ENCODE measurements at regions not wholly inside any gene's neighbourhood (a gene's known extent, or its start where the extent isn't known, plus 50 kb on each side); places are given as distances from the start of the nearest gene placed in this dataset.

DNA sequence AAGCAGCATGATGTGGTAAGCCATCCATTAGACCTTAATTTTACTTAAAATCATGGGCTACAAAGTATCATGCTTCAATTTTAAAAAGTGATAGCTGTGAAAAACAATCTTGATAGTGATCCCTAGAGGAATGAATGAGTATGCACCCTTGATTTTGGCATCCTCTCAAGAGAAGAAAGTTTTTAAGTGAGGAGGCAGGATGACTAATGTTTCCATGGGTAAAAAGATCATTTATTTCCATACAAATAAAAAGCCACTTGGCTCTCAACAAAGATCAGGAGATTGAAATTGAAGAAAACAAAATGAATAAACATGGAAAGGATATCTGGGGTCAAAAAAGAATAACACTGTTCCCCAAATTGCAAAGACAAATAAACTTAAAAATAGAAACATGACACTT is 305.4 kb downstream of the MEX3B start:
- Histone ChIP-seq H3K9me3 (no peaks in the 10 kb centered on the region), H3K4me1 (no peaks in the 10 kb centered on the region), H3K27ac (no peak overlapping the region), H3K4me3 (no peak overlapping the region), H3K4me2 (no peak overlapping the region)
- CTCF ChIA-PET: no interaction called here
- POLR2A ChIA-PET: no interaction called here
- FAIRE-seq (no peak), DNase-seq (ENCODE audit: low read depth in 1 of 2, low spot score in 1 of 2) (no peak), ATAC-seq (no peak)
- TF ChIP-seq, protein P1, sequence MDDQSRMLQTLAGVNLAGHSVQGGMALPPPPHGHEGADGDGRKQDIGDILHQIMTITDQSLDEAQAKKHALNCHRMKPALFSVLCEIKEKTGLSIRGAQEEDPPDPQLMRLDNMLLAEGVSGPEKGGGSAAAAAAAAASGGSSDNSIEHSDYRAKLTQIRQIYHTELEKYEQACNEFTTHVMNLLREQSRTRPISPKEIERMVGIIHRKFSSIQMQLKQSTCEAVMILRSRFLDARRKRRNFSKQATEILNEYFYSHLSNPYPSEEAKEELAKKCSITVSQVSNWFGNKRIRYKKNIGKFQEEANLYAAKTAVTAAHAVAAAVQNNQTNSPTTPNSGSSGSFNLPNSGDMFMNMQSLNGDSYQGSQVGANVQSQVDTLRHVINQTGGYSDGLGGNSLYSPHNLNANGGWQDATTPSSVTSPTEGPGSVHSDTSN (IDR thresholded peaks at IDR 0.05): no peak
- no peak for TF ChIP-seq JUNB (IDR thresholded peaks at IDR 0.05)
- TF ChIP-seq, protein P2, sequence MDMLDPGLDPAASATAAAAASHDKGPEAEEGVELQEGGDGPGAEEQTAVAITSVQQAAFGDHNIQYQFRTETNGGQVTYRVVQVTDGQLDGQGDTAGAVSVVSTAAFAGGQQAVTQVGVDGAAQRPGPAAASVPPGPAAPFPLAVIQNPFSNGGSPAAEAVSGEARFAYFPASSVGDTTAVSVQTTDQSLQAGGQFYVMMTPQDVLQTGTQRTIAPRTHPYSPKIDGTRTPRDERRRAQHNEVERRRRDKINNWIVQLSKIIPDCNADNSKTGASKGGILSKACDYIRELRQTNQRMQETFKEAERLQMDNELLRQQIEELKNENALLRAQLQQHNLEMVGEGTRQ (IDR thresholded peaks at IDR 0.05): no peak
- no peak for TF ChIP-seq EP300 (IDR thresholded peaks at IDR 0.05)

DNA sequence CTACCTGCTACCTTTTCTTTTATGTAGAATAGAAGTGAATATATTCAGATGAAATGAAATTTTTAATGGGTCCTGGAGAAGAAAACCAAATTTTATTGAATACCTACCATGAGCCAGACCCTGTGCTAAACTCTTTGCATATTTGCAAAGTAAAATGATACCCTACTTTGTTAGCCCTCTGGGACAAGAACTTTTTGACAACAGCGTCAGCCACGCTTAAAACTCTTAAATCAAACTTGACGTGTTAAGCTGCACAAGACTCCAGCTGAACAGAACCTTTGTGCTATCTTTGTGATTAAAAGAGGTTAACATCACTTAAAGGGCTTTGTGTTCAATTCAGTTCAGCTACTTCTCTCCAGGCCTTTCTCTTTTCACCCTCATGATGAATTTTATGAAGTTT is 316.5 kb downstream of the MEX3B start:
- FAIRE-seq (no peak), ATAC-seq (no peak), DNase-seq (ENCODE audit: low read depth in 1 of 2, low spot score in 1 of 2) (no peak)
- Histone ChIP-seq H3K4me3 (no peak overlapping the region), H3K9me3 (peaks cover 4% of the 10 kb centered on the region; the same call in 1 of the 3 replicates), H3K27ac (no peak overlapping the region), H3K4me1 (no peaks in the 10 kb centered on the region), H3K4me2 (no peak overlapping the region)
- ChIA-PET POLR2A (no interaction called here), CTCF (no interaction called here)
- TF ChIP-seq, protein P3, sequence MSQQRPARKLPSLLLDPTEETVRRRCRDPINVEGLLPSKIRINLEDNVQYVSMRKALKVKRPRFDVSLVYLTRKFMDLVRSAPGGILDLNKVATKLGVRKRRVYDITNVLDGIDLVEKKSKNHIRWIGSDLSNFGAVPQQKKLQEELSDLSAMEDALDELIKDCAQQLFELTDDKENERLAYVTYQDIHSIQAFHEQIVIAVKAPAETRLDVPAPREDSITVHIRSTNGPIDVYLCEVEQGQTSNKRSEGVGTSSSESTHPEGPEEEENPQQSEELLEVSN (IDR thresholded peaks at IDR 0.05; ENCODE audit: borderline replicate concordance, low read depth): no peak
- TF ChIP-seq PHF8 (IDR thresholded peaks at IDR 0.05; ENCODE audit: borderline replicate concordance, low read depth): no peak
- TF ChIP-seq MYC (IDR thresholded peaks at IDR 0.05; ENCODE audit: borderline replicate concordance, low read length): no peak
- TF ChIP-seq MAZ (IDR thresholded peaks at IDR 0.05; ENCODE audit: borderline replicate concordance, low read depth, low read length): no peak
- TF ChIP-seq NFE2L2 (conservative IDR thresholded peaks at IDR 0.05; ENCODE audit: low read length): no peak
- TF ChIP-seq ZC3H11A (IDR thresholded peaks at IDR 0.05): no peak
- TF ChIP-seq KDM5A (IDR thresholded peaks at IDR 0.05): no peak
- no peak for TF ChIP-seq FOXS1 (CRISPR knock-in tag; IDR thresholded peaks at IDR 0.05)
- WGBS (ENCODE audit: missing lambda C conversion rate): 21% methylated on average over 3 of the region's 3 CpGs

DNA sequence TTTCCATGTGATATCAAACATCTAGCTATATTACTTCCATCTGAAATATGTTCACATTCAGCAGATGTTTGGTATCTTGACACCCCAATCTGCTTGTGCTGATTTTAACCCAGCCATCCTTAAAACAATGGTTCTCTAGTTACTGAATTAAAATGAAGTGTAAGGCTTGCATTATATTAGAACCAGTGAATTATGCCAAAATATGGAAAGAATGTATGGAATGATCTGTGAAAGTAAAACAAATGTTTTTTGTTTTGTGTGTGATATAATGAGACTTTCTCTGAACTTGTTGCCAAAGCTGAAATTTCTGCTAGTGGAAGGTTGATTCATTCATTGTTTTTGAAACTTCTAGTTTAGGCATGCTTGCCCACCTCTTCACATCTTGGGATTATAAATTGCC is 317.1 kb downstream of the MEX3B start:
- peaks cover 4% of the 10 kb centered on the region; the same call in 1 of the 3 replicates for H3K9me3 ChIP-seq
- no peak overlapping the region for H3K4me2 ChIP-seq
- FAIRE-seq (peak; percentile 78), DNase-seq (ENCODE audit: low read depth in 1 of 2, low spot score in 1 of 2) (no peak), ATAC-seq (no peak)
- ChIA-PET CTCF (no interaction called here), POLR2A (no interaction called here)
- no peak overlapping the region for H3K27ac ChIP-seq
- H3K4me3 ChIP-seq: no peak overlapping the region
- no peaks in the 10 kb centered on the region for H3K4me1 ChIP-seq
- TF ChIP-seq HDAC2 (IDR thresholded peaks at IDR 0.05) (no peak), SREBF2 (IDR thresholded peaks at IDR 0.05) (no peak), MAFK (IDR thresholded peaks at IDR 0.05; ENCODE audit: partially characterized antibody) (no peak), KDM1A (IDR thresholded peaks at IDR 0.05; ENCODE audit: low read depth) (no peak), EP300 (IDR thresholded peaks at IDR 0.05) (no peak), NR3C1 (IDR thresholded peaks at IDR 0.05) (no peak), SMC3 (IDR thresholded peaks at IDR 0.05) (no peak), RCOR1 (IDR thresholded peaks at IDR 0.05; ENCODE audit: low read depth, low read length) (no peak), ESRRA (IDR thresholded peaks at IDR 0.05; ENCODE audit: borderline replicate concordance, low read length) (no peak), FOXS1 (CRISPR knock-in tag; IDR thresholded peaks at IDR 0.05) (no peak), CHD4 (IDR thresholded peaks at IDR 0.05; ENCODE audit: borderline replicate concordance) (no peak), KDM5A (IDR thresholded peaks at IDR 0.05) (no peak), ZC3H11A (IDR thresholded peaks at IDR 0.05) (no peak)
- TF ChIP-seq, protein P4, sequence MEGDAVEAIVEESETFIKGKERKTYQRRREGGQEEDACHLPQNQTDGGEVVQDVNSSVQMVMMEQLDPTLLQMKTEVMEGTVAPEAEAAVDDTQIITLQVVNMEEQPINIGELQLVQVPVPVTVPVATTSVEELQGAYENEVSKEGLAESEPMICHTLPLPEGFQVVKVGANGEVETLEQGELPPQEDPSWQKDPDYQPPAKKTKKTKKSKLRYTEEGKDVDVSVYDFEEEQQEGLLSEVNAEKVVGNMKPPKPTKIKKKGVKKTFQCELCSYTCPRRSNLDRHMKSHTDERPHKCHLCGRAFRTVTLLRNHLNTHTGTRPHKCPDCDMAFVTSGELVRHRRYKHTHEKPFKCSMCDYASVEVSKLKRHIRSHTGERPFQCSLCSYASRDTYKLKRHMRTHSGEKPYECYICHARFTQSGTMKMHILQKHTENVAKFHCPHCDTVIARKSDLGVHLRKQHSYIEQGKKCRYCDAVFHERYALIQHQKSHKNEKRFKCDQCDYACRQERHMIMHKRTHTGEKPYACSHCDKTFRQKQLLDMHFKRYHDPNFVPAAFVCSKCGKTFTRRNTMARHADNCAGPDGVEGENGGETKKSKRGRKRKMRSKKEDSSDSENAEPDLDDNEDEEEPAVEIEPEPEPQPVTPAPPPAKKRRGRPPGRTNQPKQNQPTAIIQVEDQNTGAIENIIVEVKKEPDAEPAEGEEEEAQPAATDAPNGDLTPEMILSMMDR (IDR thresholded peaks at IDR 0.05): no peak
- TF ChIP-seq, protein P5, sequence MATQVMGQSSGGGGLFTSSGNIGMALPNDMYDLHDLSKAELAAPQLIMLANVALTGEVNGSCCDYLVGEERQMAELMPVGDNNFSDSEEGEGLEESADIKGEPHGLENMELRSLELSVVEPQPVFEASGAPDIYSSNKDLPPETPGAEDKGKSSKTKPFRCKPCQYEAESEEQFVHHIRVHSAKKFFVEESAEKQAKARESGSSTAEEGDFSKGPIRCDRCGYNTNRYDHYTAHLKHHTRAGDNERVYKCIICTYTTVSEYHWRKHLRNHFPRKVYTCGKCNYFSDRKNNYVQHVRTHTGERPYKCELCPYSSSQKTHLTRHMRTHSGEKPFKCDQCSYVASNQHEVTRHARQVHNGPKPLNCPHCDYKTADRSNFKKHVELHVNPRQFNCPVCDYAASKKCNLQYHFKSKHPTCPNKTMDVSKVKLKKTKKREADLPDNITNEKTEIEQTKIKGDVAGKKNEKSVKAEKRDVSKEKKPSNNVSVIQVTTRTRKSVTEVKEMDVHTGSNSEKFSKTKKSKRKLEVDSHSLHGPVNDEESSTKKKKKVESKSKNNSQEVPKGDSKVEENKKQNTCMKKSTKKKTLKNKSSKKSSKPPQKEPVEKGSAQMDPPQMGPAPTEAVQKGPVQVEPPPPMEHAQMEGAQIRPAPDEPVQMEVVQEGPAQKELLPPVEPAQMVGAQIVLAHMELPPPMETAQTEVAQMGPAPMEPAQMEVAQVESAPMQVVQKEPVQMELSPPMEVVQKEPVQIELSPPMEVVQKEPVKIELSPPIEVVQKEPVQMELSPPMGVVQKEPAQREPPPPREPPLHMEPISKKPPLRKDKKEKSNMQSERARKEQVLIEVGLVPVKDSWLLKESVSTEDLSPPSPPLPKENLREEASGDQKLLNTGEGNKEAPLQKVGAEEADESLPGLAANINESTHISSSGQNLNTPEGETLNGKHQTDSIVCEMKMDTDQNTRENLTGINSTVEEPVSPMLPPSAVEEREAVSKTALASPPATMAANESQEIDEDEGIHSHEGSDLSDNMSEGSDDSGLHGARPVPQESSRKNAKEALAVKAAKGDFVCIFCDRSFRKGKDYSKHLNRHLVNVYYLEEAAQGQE (IDR thresholded peaks at IDR 0.05): no peak
- TF ChIP-seq, protein P1 (IDR thresholded peaks at IDR 0.05): no peak
- TF ChIP-seq, protein P6, sequence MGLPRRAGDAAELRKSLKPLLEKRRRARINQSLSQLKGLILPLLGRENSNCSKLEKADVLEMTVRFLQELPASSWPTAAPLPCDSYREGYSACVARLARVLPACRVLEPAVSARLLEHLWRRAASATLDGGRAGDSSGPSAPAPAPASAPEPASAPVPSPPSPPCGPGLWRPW (IDR thresholded peaks at IDR 0.05): no peak
- TF ChIP-seq, protein P7, sequence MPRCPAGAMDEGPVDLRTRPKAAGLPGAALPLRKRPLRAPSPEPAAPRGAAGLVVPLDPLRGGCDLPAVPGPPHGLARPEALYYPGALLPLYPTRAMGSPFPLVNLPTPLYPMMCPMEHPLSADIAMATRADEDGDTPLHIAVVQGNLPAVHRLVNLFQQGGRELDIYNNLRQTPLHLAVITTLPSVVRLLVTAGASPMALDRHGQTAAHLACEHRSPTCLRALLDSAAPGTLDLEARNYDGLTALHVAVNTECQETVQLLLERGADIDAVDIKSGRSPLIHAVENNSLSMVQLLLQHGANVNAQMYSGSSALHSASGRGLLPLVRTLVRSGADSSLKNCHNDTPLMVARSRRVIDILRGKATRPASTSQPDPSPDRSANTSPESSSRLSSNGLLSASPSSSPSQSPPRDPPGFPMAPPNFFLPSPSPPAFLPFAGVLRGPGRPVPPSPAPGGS (IDR thresholded peaks at IDR 0.05): no peak

Data from A549 (cell line).